NCI-H460 (cell line): ENCODE measurements at regions not wholly inside any gene's neighbourhood (a gene's known extent, or its start where the extent isn't known, plus 50 kb on each side); places are given as distances from the start of the nearest gene placed in this dataset.

ENCODE experiments used
- DNase-seq: peaks from one replicate; pipeline ENCODE4 v3.0.0-alpha.2; 2016; ENCODE audit warnings: low read depth; ENCODE audit errors: extremely low read depth

DNA sequence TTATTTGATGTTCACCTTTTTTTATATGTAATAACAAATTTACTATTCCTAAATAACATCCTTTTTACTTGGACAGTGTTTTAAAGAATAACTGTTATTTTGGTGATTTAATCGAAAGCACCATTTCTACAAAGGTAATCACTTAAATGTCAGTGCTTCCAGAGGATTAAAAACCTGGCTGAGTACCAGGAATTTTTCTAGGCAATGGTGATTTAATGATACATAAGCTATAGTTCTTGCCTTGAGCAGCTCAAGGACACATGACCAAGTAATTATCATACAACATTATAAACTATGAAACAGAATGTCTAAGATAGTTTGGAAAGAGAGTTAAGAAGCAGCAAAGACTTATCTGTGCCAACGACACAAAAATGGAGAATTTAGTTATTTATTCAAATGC lies 1291.9 kb upstream of the TENM3 start:
- no peak for DNase-seq

- no peak for DNase-seq
Observed at GRCh38 chr4:180953572-180953971, 1289.6 kb upstream of the TENM3 start.

- no peak for DNase-seq
Observed at GRCh38 chr4:180960743-180961401, 1282.3 kb upstream of the TENM3 start.

DNA sequence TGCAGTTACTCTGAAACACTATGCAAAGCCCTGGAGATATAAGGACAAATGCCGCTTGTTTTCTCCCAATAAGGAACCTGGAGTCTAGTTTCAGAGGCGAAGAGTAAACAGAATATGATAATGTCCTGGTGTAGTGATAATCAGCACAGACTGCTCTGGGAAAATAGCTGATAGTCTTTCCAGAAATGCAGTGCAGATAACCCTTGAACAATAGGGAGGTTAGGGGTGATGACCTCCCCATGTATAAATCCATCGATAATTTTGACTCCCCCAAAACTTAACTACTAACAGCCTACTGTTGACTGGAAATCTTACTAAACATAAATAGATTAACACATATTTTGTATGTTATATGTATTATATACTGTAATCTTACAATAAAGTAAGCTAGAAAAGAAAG lies 1280.9 kb upstream of the TENM3 start:
- no peak for DNase-seq

- no peak for DNase-seq
Observed at GRCh38 chr4:180966312-180966711, 1276.9 kb upstream of the TENM3 start.

DNA sequence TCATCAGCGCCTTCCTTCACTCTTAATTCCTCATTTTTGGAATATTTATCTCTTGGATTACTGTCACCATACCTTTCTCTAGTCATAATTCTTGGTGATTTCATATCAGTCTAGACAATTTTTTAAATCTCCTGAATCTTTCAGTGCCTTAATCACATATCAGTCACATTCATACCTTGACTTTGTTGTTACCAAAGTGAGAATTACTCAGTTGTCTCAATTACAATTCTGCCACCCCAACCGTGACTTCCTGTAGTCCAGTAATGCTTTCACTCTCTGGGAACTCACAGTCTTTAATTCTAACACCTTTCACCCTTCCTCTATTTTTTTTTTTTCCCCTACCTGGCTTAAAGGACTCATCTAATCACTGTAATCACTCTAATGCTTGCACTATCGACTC lies 1275.3 kb upstream of the TENM3 start:
- no peak for DNase-seq

DNA sequence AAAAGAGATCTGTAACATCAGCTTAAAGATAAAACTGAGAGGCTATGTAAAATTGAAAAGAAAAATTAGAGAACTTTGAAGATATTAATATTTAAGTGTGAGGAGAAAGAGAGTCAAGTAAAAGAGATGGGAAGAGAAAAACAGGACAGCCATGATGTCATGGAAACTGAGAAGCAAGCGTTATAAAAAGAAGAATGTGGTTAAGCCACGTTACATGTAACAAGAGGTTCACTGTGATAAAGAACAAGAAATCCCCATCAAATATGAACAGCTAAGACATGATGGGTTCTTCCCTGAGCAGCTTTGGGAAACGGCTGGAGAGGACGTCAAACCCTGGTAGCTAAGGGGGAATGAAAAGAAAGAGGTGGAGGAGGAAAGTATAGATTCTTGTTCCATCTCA lies 1269.3 kb upstream of the TENM3 start:
- no peak for DNase-seq

DNA sequence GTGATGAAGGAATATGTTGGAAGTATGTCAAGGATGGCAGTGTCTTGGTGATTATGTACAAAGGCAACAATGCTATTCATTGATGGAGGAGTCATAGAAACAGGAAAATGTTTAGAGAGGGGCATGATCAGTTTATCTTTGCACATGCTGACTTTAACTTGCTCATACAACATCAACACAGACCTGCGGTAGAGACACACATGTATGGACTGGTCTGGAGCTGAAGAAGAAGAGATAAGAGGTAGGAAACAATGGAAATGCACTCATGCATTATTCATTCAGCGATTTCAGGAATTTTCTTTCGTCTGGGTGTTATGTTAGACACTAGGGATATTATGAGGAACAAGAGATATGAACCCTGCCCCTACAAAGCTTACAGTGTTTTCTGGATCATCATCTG lies 1252.3 kb upstream of the TENM3 start:
- no peak for DNase-seq

- DNase-seq = no peak
Observed at GRCh38 chr4:180993244-180993836, 1249.9 kb upstream of the TENM3 start.

GRCh38 chr4:180994722-180995121 lies 1248.5 kb upstream of the TENM3 start:
- DNase-seq = no peak

GRCh38 chr4:180999217-180999616 lies 1244.0 kb upstream of the TENM3 start:
- no peak for DNase-seq

GRCh38 chr4:181004056-181004455 lies 1239.1 kb upstream of the TENM3 start:
- DNase-seq = no peak

GRCh38 chr4:181006499-181007260 lies 1236.5 kb upstream of the TENM3 start:
- DNase-seq = no peak

- DNase-seq = no peak
Observed at GRCh38 chr4:181007751-181008150, 1235.5 kb upstream of the TENM3 start.

GRCh38 chr4:181008164-181008563 lies 1235.0 kb upstream of the TENM3 start:
- DNase-seq = no peak

GRCh38 chr4:181013162-181013561 lies 1230.0 kb upstream of the TENM3 start:
- no peak for DNase-seq

GRCh38 chr4:181017038-181017437 lies 1226.2 kb upstream of the TENM3 start:
- no peak for DNase-seq

GRCh38 chr4:181018472-181018871 lies 1224.7 kb upstream of the TENM3 start:
- no peak for DNase-seq

DNA sequence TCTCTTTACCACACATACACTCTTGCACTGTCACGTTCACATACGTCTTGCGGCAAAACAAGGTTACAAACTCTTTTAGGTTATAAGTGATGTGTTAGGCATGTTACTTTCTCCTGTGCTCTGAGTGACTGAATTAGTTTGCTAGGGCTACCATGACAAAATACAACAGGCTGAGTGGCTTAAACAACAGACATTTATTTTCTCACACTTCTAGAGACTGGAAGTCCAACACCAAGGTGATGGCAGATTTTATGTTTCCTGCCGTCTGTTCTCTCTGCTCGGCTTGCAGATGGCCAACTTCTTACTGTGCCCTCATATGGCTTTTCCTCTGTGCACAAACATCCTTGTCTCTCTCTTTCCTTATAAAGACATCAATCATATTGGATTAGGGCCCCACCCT lies 1224.3 kb upstream of the TENM3 start:
- no peak for DNase-seq

DNA sequence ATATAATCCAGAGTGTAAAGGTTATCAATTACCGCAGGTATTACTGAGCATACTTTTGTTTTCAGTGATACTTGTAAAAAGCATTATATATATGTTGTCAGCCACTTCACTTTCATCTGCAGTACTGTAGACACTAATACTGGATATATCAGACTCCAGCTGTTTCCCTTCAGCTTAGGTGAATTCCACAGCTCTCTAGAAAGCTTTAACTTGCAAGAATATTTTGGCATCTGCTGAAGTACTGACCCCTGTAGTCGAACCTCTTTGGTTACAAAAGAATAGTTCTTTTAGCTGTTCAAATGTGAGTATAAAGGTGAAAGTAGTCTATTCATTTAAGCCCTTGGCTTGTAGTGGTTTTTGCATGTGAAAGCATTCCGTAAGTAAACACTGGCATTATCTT lies 1222.7 kb upstream of the TENM3 start:
- DNase-seq = no peak

DNA sequence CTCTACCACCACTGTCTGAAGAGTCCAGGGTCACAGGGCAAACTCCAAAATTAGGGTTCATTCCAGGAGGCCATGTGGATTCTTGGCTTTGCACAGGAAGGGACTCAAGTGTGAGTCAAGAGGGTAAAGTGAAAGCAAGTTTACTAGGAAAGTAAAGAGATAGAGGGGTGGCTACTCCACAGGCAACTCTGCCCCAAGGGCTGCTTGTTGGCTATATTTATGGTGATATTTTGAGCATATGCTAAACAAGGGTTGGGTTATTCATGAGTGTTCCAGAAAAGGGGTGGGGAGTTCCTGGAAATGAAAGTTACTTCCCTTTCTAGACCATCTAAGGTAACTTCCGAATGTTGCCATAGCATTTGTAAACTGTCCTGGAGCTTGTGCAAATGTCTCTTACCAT lies 1222.0 kb upstream of the TENM3 start:
- no peak for DNase-seq
